Progenitor cell of endocrine pancreas (in vitro differentiated cells): ENCODE measurements at regions not wholly inside any gene's neighbourhood (a gene's known extent, or its start where the extent isn't known, plus 50 kb on each side); places are given as distances from the start of the nearest gene placed in this dataset.
"Not testable (repeated sequence)": the region's sequence is repeated elsewhere in the genome, so short reads cannot be mapped to it uniquely, and the experiment has no call there.

Source experiments
- DNase-seq: peaks from one replicate; pipeline ENCODE4 v3.0.0; 2021; ENCODE audit warnings: low spot score; ENCODE audit not compliant: unreplicated experiment
- H3K27ac Mint-ChIP-seq: 2 replicates; pipeline ENCODE4 v1.8.0; 2021; ENCODE audit warnings: mild to moderate bottlenecking, moderate library complexity, mixed read lengths
- H3K27me3 Mint-ChIP-seq: 2 replicates; pipeline ENCODE4 v1.8.0; 2021; ENCODE audit warnings: mixed read lengths
- H3K36me3 Mint-ChIP-seq: 2 replicates; pipeline ENCODE4 v1.8.0; 2022; ENCODE audit warnings: mixed read lengths; ENCODE audit not compliant: insufficient read depth
- H3K4me1 Mint-ChIP-seq: 2 replicates; pipeline ENCODE4 v1.8.0; 2021; ENCODE audit warnings: low read depth, mixed read lengths
- H3K4me3 Mint-ChIP-seq: 2 replicates; pipeline ENCODE4 v1.8.0; 2021; ENCODE audit warnings: low read depth, mild to moderate bottlenecking, moderate library complexity, mixed read lengths
- H3K9me3 Mint-ChIP-seq: 2 replicates; pipeline ENCODE4 v1.8.0; 2021; ENCODE audit warnings: low read depth, mixed read lengths
- CTCF ChIP-seq: fragments of 200-600 bp; sonication (generic); IDR thresholded peaks from one replicate; pipeline ENCODE4 v1.5.0; 2021; ENCODE audit warnings: antibody characterized with exemption, mild to moderate bottlenecking; ENCODE audit not compliant: unreplicated experiment

- H3K27me3 Mint-ChIP-seq = peaks cover 7% of the 10 kb centered on the region
- no peaks in the 10 kb centered on the region for H3K4me1 Mint-ChIP-seq
- H3K36me3 Mint-ChIP-seq = no peaks in the 10 kb centered on the region
- TF ChIP-seq CTCF = no peak
- no peak overlapping the region for H3K27ac Mint-ChIP-seq
- no peaks in the 10 kb centered on the region for H3K9me3 Mint-ChIP-seq
- DNase-seq = no peak
- no peak overlapping the region for H3K4me3 Mint-ChIP-seq
Measured at GRCh38 chr2:239720361-239721360, 304.5 kb downstream of the NDUFA10 start.

GRCh38 chr2:239719791-239720360, 305.3 kb downstream of the NDUFA10 start:
- no peak overlapping the region for H3K27ac Mint-ChIP-seq
- DNase-seq = no peak
- no peak for TF ChIP-seq CTCF
- H3K36me3 Mint-ChIP-seq = no peaks in the 10 kb centered on the region
- no peak overlapping the region for H3K4me3 Mint-ChIP-seq
- H3K4me1 Mint-ChIP-seq = no peaks in the 10 kb centered on the region
- H3K9me3 Mint-ChIP-seq = no peaks in the 10 kb centered on the region
- peaks cover 7% of the 10 kb centered on the region for H3K27me3 Mint-ChIP-seq

- not testable (repeated sequence) for H3K9me3 Mint-ChIP-seq, DNase-seq, H3K27ac Mint-ChIP-seq, H3K4me3 Mint-ChIP-seq, H3K4me1 Mint-ChIP-seq, H3K36me3 Mint-ChIP-seq, H3K27me3 Mint-ChIP-seq
Measured at GRCh38 chr2:239718991-239719390, 306.2 kb downstream of the NDUFA10 start.

GRCh38 chr2:239717706-239718105, 307.4 kb downstream of the NDUFA10 start:
- no peak for DNase-seq
- TF ChIP-seq CTCF = no peak
- H3K27ac Mint-ChIP-seq = no peak overlapping the region

GRCh38 chr2:239717319-239717675, 307.8 kb downstream of the NDUFA10 start:
- TF ChIP-seq CTCF = no peak
- no peaks in the 10 kb centered on the region for H3K36me3 Mint-ChIP-seq
- no peak overlapping the region for H3K4me3 Mint-ChIP-seq
- peaks cover 12% of the 10 kb centered on the region for H3K9me3 Mint-ChIP-seq
- DNase-seq = no peak
- no peak overlapping the region for H3K27ac Mint-ChIP-seq
- peaks cover 3% of the 10 kb centered on the region for H3K27me3 Mint-ChIP-seq
- H3K4me1 Mint-ChIP-seq = no peaks in the 10 kb centered on the region

More at GRCh38 chr2:239717706-239718105, 307.4 kb downstream of the NDUFA10 start:
- Mint-ChIP-seq H3K4me1 (no peaks in the 10 kb centered on the region), H3K4me3 (no peak overlapping the region), H3K36me3 (no peaks in the 10 kb centered on the region), H3K27me3 (peaks cover 3% of the 10 kb centered on the region), H3K9me3 (peaks cover 9% of the 10 kb centered on the region)
